ENCODE measurements at regions not wholly inside any gene's neighbourhood (a gene's known extent, or its start where the extent isn't known, plus 50 kb on each side); places are given as distances from the start of the nearest gene placed in this dataset.

DNA sequence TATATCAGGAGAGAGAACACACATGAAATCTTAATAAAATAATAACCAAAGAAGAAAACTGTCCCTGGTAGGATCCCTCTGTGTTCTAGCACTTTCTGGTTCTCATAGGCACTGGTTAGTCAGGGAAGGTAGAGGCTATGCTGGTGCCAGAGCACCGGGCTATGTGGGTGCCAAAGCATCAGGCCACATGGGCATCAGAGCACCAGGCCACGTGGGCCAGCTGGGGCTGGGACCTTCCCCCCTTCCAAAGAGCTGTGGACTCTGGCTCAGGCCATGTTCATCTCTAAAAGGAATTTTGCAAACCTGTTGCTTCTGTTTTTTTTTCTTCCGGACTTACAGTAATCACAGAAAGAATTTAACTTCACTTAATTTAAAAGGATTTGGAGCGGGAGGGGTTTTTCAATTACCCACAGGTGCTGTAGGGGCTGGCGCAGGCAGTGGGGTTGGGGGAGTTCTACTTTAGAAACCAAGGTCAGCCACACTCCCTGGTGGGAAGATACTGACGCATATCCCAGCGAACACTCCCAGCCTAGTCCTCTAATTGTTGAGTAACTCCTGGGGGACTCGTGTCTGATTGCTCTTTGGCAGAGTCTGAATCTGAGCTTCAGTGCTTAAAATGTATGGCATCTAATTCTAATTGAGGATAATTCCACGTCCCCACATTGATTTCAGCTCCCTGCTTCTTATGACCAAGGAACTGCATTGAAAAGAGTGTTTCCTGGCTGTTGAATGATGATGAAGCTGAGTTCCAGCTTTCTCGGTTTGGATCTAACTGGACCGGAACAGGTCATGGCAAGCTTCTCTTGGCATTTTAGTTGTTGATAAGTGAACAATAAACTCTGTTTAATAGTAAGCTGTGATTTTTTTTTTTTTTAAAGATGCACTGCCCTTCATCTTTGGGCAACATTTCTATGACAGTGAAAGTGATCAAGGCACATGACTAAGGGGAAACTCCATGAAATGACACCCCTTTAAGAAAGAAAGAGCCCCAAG, 110.7 kb upstream of the FZD8 start:
- H3K4me3 Mint-ChIP-seq: no peak overlapping the region
- no peaks in the 10 kb centered on the region for H3K27me3 ChIP-seq (ENCODE audit: control insufficient read depth in 2 of 2, insufficient read depth in 2 of 2, low read length in 2 of 2)
- no peaks in the 10 kb centered on the region for H3K4me1 Mint-ChIP-seq
- H3K9me3 ChIP-seq (replicated peaks in 1 of 2; ENCODE audit: control insufficient read depth in 1 of 2, insufficient read depth in 1 of 2, low read length in 2 of 2): no peaks in the 10 kb centered on the region
- H3K27ac Mint-ChIP-seq: no peak overlapping the region
- H3K27ac ChIP-seq (ENCODE audit: low read depth in 1 of 2, low read length in 2 of 2): no peak overlapping the region
- H3K27me3 Mint-ChIP-seq (ENCODE audit: low read depth in 3 of 3): peaks cover 0 to 2% (median 0%) of the 10 kb centered on the region in 3 donors
- no peaks in the 10 kb centered on the region for H4K20me1 ChIP-seq (ENCODE audit: insufficient read depth, low read length)
- no peak overlapping the region for H3K4me3 ChIP-seq (replicated peaks in 1 of 3; ENCODE audit: low read depth in 2 of 3, low read length in 3 of 3)
- H3K9ac ChIP-seq (ENCODE audit: insufficient read depth, low read length, poor library complexity, severe bottlenecking): no peak overlapping the region
- peaks cover 0 to 8% (median 1%) of the 10 kb centered on the region in 7 donors for H3K9me3 Mint-ChIP-seq
- no peaks in the 10 kb centered on the region for H3K36me3 ChIP-seq (replicated peaks in 1 of 2; ENCODE audit: control insufficient read depth in 1 of 2, insufficient read depth in 2 of 2, low read length in 2 of 2)
- no peaks in the 10 kb centered on the region for H3K4me1 ChIP-seq (ENCODE audit: control insufficient read depth in 1 of 2, insufficient read depth in 2 of 2, low read length in 2 of 2)
- TF ChIP-seq, protein P1, sequence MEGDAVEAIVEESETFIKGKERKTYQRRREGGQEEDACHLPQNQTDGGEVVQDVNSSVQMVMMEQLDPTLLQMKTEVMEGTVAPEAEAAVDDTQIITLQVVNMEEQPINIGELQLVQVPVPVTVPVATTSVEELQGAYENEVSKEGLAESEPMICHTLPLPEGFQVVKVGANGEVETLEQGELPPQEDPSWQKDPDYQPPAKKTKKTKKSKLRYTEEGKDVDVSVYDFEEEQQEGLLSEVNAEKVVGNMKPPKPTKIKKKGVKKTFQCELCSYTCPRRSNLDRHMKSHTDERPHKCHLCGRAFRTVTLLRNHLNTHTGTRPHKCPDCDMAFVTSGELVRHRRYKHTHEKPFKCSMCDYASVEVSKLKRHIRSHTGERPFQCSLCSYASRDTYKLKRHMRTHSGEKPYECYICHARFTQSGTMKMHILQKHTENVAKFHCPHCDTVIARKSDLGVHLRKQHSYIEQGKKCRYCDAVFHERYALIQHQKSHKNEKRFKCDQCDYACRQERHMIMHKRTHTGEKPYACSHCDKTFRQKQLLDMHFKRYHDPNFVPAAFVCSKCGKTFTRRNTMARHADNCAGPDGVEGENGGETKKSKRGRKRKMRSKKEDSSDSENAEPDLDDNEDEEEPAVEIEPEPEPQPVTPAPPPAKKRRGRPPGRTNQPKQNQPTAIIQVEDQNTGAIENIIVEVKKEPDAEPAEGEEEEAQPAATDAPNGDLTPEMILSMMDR (IDR thresholded peaks at IDR 0.05): no peak
- no peaks in the 10 kb centered on the region for H3K36me3 Mint-ChIP-seq
- DNase-seq: no peak
- intact Hi-C loops (cut with micrococcal nuclease): no loop called here
- 96% methylated on average over 7 of the region's 11 CpGs for WGBS (ENCODE audit: insufficient coverage)
- no peaks in the 10 kb centered on the region for H3K79me2 ChIP-seq (ENCODE audit: insufficient read depth, low read length)
- no peak overlapping the region for H2AFZ ChIP-seq (ENCODE audit: insufficient read depth, low read depth, low read length, poor library complexity, severe bottlenecking)
- no peak overlapping the region for H3K4me2 ChIP-seq (replicated peaks; ENCODE audit: extremely low read depth, low read length, poor library complexity, severe bottlenecking)

DNA sequence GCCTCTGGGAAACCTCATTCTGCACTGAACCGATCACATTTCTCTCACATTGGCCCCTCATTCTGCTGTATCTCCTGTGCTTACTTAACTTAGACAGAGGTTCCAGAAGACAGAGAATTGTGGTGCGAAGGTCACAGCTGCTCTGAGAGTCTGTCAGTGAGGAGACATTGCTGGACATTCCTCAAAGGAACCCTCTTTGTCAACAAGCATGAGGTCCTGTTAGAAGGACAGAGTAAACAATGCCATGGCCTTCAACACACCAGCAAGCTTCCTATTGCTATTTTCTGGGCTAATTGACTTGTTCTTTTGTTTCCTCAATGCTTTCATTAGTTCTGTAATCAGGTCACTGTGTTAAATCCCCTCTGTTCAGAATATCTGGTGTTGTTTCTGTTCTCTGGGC, 109.3 kb upstream of the FZD8 start:
- Histone ChIP-seq H3K9ac (ENCODE audit: insufficient read depth, low read length, poor library complexity, severe bottlenecking) (no peak overlapping the region), H3K4me1 (ENCODE audit: control insufficient read depth in 1 of 2, insufficient read depth in 2 of 2, low read length in 2 of 2) (no peaks in the 10 kb centered on the region), H4K20me1 (ENCODE audit: insufficient read depth, low read length) (no peaks in the 10 kb centered on the region), H3K79me2 (ENCODE audit: insufficient read depth, low read length) (no peaks in the 10 kb centered on the region), H2AFZ (ENCODE audit: insufficient read depth, low read depth, low read length, poor library complexity, severe bottlenecking) (no peak overlapping the region), H3K4me3 (replicated peaks in 1 of 3; ENCODE audit: low read depth in 2 of 3, low read length in 3 of 3) (no peak overlapping the region), H3K27ac (ENCODE audit: low read depth in 1 of 2, low read length in 2 of 2) (no peak overlapping the region), H3K4me2 (replicated peaks; ENCODE audit: extremely low read depth, low read length, poor library complexity, severe bottlenecking) (no peak overlapping the region), H3K36me3 (replicated peaks in 1 of 2; ENCODE audit: control insufficient read depth in 1 of 2, insufficient read depth in 2 of 2, low read length in 2 of 2) (no peaks in the 10 kb centered on the region), H3K27me3 (ENCODE audit: control insufficient read depth in 2 of 2, insufficient read depth in 2 of 2, low read length in 2 of 2) (no peaks in the 10 kb centered on the region), H3K9me3 (replicated peaks in 1 of 2; ENCODE audit: control insufficient read depth in 1 of 2, insufficient read depth in 1 of 2, low read length in 2 of 2) (no peaks in the 10 kb centered on the region)
- DNase-seq: no peak
- H3K27me3 Mint-ChIP-seq (ENCODE audit: low read depth in 3 of 3): no peaks in the 10 kb centered on the region
- peaks cover 0 to 7% (median 1%) of the 10 kb centered on the region in 7 donors for H3K9me3 Mint-ChIP-seq
- H3K4me1 Mint-ChIP-seq: no peaks in the 10 kb centered on the region
- H3K36me3 Mint-ChIP-seq: no peaks in the 10 kb centered on the region
- TF ChIP-seq, protein P1 (IDR thresholded peaks at IDR 0.05): no peak
- H3K27ac Mint-ChIP-seq: no peak overlapping the region
- no peak overlapping the region for H3K4me3 Mint-ChIP-seq
- 83% methylated on average over 1 of the region's 2 CpGs for WGBS (ENCODE audit: insufficient coverage)
- intact Hi-C loops (cut with micrococcal nuclease): no loop called here
